CD4-positive, alpha-beta T cell treated with Interleukin-17A for 1 hour (primary cell): ENCODE measurements at regions not wholly inside any gene's neighbourhood (a gene's known extent, or its start where the extent isn't known, plus 50 kb on each side); places are given as distances from the start of the nearest gene placed in this dataset.
"Not testable (repeated sequence)": the region's sequence is repeated elsewhere in the genome, so short reads cannot be mapped to it uniquely, and the experiment has no call there.

Source experiments
- DNase-seq: peaks from one replicate; pipeline ENCODE4 v3.0.0-alpha.2; 2020

DNA sequence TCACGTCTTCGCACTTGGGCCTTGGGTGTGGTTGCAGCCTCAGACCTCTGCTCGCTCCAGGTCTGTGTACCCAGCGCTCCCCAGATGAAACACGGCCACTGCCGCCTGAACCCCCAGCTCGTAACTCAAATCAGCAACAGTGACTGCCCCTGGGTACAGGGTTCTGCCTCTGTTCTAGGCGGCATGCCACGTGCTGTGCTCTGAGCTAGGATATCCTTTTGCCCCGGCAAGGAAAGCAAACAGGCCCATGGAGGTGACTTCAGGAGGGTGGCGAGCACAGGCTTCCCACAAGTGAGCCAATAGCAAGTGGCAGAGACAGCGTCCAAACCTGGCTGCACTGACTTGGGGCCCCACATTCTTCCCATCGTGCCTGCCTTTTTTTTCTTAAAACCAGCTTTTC is 96.3 kb upstream of the PZP start:
- not testable (repeated sequence) for DNase-seq

DNA sequence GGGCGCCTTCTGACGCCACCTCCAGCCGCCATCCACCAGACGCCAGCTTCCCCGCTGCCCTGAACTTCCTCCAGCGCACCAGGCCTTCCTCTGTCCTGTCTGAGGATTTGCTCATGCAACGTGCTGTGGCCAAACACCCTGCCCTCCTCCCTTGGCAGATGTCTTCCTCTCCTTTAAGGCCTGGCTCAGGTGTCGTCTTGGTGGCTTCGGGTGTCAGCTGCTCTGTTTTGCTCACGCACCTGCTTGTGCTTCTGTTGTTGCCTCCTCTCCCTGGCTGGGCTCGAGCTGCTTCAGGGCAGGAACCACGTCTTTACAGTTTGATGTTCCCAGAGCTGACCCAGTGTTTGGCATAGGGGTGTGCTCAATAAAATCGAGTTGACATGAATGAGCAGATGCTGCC is 87.7 kb upstream of the PZP start:
- not testable (repeated sequence) for DNase-seq

DNA sequence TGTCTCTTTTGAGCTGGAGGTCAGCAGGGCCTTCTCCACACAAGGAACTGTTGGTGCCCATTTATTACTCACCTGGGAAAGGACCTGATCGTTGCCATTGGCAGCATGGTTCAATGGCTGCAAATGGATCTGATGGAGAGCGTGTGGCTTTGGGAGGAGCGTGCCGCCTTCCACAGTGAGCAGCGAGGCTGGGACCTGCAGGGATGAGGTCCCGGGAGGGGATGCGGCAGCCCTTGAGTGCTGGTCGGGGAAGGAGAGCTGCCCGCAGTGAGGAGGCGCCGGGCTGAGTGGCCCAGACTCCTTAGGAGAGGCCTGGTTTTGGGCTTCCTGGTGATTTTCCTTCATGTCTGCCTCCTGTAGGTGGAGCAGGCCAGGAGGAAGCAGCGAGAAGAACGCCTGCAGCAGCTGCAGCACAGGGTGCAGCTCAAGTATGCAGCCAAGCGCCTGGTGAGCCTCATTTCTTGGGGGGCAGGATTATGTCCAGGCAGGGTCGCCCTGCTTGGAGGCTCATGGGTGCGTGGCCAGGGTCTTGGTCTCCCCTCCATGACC is 86.0 kb upstream of the PZP start:
- not testable (repeated sequence) for DNase-seq

DNA sequence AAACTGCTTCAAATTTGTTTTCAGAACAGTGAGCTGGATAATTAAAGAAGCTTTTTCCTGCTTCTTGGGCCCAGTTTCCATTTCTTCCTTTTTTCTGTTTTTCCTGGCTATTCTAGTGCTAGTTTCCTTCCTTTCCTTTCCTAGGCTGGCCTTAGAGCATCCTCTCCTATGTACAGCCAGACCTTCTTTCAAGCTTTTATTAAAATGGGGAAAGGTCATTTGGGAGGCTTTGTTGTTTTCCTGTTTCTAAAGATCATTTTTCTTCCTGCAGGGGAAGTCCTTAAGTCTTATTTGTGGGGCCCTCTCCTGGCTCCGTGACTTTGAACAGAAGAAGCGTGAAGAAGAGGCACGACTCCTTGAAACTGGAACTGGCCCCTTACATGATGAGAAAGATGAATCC is 85.2 kb upstream of the PZP start:
- DNase-seq = not testable (repeated sequence)

DNA sequence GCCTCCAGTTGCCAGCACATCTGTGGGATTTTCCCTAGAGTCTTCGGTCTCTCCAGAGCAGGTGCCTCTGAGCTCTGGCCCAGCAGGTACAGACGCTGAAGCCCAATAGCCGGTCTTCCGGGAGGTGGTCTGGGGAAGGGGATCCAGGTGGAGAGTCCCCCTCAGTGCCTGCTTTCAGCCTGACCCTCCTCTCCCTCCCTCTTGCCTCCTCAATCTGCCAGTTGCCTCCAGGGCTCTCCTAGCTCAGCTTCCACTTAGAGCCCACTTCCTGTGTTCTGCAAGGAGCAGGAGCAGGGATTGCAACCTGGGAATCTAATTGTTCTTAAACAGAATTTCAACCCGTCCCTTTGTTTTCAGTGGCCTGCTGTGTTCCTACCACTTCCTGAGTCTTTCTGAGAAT is 81.8 kb upstream of the PZP start:
- not testable (repeated sequence) for DNase-seq

DNA sequence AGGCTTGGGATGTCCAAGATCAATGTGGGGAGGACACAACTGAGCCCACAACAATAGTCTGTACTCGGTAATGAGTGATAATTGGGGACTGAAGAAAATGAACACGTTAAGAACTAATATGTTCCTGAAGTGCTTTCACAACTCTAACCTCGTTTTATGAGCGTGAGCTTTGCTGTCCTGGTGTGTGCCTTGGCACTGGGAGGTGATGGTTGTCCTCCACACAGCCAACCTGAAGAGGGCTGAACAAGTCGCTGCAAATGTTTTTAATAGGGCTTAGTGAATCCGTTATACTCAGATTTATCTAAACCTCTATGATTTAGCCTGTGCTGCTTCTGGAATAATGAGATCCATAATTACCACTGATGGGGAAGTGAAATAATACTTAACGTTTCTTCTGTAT is 76.5 kb upstream of the PZP start:
- not testable (repeated sequence) for DNase-seq

DNA sequence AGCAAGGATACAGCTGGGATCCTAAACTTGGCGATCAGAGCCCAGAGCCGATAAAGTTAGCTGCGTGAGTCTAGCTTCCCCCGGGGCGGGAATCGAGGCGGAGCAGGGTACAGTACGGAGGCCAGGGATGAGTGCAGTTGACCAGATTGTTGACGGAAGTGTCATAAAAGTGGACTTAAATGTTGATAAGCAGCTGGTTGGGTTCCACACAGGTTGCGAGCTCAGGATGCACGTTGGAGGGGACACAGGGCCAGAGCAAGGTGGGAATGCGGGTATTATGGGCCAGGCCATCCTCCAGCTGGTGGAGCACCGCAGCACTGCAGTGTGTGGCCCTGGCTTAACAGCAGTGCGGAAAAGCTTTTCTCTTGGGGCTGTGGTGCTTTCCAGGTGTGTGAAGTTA is 76.0 kb upstream of the PZP start:
- DNase-seq = not testable (repeated sequence)

DNA sequence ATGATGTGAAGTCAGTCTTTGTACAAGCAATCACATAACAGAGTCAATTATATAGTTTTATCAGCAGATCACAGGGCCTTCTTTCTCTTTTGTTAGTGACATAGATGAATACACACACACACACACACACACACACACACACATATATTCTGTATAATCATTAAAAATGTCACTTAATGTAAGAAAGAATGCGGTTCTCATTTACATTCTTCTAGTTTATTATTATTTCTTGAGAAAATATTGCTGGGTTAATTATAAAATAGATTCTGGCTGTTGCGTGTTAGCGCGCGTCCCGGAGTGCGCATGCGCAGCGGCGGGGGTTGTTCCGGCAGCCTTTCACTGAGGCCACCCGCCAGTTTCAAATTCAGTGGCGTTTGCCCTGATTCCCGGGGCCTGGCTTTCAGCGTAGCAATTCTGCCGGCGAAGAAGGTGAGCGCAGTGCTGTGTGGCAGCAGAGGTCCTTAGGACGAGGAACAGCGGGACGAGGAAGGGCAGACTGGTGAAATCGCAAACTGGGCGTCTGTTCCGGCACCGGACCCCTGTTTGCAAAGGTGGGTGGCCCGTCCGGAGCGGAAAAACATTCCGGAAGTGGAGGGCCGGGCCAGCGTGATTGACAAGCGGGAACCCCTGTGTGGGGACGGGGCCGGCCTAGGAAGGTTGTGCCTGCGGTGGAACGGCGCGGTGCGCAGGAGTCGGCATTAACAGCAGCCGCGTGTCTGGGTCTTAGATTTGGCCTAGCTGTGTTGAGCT is 75.3 kb upstream of the PZP start:
- DNase-seq = peak; percentile 75

DNA sequence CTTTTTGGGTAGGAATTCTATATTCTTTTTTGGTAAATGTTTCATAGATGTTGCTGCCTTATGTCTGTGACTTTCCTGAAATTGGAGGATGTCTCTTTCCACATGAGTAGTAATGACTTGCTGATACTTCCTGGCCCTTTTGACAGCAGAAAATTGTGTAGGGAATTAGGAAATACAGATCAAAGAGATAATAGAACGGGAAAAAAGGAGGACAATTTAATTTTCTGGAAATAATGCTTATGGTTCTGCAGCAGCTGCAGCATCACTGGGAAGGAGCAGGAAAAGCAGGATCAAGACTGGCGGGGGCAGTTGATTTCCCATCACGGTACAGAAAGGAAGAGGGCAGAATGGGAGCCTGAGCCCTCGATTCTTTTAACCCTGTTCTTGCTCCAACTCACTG is 68.8 kb upstream of the PZP start:
- no peak for DNase-seq

DNA sequence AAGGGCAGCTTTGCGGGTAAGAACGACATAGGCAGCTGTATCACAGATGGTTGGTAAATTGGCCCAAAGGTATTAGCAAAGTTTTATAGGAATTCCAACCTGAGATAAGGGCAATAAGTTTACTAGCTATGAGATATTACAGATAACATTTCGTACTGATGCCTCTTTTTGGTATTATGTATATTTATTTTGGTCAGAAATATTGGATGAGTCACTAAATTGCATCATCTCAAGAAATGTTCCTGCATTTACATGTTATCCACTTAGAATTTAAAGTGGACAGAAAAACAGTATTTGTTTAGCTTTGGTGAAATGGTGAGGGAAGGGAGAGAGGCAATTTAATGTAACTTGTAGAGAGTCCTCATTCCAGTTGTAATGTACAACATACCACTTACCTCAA is 65.1 kb upstream of the PZP start:
- DNase-seq = no peak

DNA sequence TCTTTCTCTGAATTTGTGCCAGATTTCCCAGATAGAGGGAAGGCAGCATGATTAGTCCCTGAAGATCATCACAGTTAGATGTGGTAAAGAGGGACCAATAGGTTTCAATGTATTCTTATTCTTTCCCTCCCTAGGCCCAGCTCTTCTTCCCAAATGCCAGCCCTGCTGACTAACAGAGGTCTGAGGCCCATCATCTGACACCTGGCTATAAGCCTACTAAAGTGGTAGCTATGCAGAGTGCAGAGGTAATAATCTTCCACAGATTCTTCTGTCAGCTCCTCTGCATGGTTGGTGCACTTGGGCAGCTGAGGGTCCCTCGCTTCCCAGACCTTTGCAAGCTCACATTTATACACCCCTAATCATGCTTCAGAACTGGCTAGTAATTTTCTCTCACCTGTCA is 63.7 kb upstream of the PZP start:
- no peak for DNase-seq

DNA sequence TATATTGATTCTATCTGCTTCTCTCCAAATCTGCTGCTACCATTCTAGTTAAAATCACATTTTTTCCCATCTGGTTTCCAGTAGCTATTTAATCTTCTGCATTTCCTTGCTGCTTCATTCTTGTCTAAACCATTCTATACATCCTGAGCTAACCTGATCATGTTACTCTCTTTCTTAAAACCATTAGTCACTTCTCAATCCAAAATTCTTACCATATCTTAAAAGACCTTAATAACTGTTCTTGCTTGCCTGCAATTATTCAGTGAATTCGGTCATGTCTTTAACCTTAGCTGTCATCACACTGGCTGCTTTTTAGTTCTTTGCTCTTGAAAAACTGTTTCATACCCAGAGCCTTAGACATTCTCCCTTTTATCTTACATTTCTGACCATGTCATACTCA is 56.4 kb upstream of the PZP start:
- no peak for DNase-seq

DNA sequence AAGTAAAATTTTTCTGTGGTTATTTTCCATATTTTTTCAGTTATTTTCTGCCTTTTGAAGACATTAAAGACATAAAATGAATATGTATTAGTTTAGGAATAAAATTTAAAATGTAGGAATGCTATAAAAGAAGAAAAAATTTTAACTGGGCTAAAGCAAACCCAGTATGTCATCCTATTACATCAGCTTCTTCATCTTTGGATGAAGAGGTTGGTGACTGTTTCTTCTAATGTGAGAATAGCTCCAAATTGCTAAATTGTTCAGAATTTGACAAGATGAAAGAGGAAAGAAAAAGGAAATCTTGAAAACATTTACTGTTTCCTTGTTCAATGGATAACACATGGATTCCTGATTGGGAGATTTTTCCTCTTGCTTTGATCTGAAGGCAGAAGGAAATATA is 52.7 kb upstream of the PZP start:
- DNase-seq = no peak

DNA sequence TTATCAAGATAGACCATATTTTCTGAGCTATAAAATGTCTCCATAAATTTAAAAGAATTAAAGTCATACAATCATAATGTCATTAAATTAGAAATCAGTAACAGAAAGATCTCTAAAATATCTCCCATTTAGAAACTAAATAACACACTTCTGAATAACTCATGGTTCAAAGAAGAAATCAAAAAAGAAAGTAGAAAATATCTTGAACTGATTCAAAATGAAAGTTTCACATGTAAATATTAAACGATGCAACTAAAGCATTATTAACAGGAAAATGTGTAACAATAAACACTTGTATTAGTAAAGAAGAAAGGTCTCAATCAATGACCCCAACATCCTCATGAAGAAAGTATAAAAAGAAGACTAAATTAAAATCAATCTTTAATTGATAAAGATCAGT is 50.5 kb upstream of the PZP start:
- DNase-seq = no peak
